HG03159 (cell line): ENCODE measurements at regions not wholly inside any gene's neighbourhood (a gene's known extent, or its start where the extent isn't known, plus 50 kb on each side); places are given as distances from the start of the nearest gene placed in this dataset.
"Not testable (repeated sequence)": the region's sequence is repeated elsewhere in the genome, so short reads cannot be mapped to it uniquely, and the experiment has no call there.

Experiments
- ATAC-seq: cut with Tn5 transposase; IDR thresholded peaks from one replicate; pipeline ENCODE4 v1.9.1; 2021; ENCODE audit warnings: mild to moderate bottlenecking, moderate library complexity; ENCODE audit not compliant: unreplicated experiment

DNA sequence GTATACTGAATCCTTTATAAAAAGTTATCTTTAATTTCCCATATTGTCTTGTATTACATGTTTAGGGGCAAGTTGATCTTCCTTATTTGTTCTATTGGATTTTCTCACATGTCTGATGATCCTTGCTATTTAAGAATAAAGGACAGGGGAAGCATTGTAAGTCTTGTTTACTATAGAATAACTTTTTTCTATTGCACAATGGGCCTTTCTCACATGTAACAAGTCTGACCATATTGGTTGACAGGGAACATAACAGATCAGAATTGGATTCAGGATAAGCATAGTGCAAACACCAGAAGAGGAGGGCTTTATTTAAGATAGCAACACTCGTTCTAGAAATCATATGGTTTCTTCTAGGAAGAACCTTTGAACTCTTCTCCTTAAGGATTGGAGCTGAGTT, 257.9 kb upstream of the RBMS3 start:
- ATAC-seq, result no peak

DNA sequence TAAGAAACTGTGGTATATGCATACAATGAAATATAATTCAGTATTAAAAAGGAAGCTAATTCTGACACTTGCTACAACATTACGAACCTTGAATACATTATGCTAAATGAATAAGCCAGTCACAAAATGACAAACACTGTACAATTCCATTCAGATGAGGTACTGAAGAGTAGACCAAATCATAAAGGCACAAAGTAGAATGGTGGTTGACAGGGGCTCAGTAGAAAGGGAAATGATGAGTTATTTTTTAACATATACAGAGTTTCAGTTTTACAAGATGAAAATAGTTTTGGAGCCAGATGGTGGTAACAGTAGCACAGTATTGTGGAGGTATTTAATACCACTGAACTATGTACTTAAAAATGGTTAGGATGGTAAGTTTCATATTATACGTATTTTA, 254.6 kb upstream of the RBMS3 start:
- ATAC-seq, result peak; percentile 99

DNA sequence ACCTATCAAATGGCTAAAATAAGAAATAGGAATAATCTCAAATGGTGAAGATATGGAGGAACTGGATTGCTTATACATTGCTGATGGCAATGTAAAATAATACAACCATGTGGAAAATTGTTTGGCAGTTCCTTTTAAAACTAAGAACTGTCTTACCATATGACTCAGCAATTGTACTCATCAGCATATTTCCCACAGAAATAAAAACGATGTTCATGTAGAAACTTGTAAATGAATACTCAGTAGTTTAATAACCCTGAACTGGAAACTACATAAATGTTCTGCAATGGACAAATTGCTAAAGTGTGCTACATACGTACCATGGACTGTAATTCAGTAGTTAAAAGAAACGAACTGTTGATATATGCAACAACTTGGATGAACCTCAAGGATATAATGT, 253.9 kb upstream of the RBMS3 start:
- peak; percentile 41 for ATAC-seq

DNA sequence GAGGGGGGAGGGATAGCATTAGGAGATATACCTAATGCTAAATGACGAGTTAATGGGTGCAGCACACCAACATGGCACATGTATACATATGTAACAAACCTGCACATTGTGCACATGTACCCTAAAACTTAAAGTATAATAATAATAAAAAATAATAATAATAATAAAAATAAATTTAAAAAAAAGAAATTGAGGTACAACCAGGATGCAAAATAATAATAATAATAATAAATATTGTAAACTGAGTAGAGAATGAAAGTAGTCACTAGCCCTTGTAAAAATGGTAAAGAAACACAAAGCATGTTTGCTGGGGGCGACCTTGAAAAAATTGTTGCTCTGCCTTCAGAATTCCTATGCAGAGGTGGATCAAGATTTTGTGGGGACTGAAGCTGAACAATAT, 249.7 kb upstream of the RBMS3 start:
- not testable (repeated sequence) for ATAC-seq

DNA sequence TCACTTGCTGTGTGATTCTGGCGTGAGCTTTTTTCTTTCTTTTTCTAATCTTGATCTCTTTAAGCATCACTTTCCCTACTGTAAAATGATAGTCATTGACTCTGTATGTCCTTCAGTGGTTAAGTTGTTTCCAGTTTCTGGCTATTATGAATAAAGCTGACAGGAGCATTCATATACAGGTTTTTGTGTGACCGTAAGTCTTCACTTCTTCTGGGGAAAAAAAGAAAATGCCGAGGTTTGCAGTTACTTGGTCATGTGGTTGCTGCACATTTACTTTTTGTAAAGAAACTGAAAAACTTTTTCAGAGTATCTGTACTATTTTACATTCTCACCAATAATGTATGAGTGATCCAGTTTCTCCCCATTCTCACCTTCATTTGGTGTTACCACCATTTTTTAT, 247.4 kb upstream of the RBMS3 start:
- no peak for ATAC-seq

DNA sequence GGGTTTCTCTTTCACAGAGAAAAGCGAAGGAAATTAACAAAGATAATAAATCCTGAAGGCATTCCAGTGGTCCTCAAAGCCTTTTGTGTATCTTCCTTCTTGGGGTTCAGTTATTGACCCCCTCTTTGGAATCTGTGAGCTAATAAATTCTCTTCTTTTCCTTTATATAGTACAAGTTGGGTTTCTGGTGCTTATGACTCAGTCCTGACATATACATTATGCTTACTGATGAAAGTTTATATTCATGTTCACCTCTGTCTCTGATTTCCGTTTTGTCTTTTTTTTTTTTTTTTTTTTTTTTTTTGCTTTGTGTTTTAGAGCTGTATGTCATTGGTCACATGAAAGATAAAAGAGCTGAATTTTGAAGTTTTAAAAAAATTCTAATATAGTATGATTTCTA, 230.7 kb upstream of the RBMS3 start:
- no peak for ATAC-seq

DNA sequence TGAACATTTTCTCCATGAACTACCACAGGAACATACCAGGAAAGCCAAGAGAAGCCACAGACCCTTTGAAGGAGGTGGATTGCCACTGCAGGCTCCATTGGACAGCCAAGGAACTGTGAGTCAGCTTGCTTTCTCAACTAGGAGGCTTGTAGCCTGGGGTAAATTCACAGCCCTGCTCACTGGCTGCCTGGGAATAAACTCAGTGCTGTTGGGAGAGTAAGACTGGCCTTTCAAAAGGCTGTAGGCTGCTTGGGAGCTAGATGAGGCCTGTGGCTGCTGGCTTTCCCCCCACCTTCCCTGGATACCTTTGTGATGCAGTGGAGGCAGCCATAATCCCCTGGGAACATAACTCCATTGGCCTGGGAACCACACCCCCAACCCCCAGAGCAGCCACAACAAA, 223.5 kb upstream of the RBMS3 start:
- no peak for ATAC-seq

DNA sequence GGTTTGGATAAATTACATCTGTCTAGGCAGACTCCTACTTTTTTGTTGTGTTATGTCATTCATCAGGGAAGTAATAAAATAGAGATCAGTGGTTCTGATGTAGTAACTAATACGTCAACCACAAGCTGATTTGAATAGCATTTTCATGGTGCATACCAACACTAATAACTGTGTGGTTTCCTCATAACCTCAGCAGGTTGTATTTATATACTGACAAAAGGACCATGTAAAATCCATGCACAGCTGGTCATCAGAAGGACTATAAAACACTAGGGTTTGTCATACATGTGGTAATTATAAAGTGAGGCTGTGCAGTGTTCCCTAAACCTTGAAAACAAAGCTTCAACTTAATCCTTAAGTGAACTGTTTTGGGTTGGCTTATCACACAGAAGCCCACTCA, 216.8 kb upstream of the RBMS3 start:
- no peak for ATAC-seq

DNA sequence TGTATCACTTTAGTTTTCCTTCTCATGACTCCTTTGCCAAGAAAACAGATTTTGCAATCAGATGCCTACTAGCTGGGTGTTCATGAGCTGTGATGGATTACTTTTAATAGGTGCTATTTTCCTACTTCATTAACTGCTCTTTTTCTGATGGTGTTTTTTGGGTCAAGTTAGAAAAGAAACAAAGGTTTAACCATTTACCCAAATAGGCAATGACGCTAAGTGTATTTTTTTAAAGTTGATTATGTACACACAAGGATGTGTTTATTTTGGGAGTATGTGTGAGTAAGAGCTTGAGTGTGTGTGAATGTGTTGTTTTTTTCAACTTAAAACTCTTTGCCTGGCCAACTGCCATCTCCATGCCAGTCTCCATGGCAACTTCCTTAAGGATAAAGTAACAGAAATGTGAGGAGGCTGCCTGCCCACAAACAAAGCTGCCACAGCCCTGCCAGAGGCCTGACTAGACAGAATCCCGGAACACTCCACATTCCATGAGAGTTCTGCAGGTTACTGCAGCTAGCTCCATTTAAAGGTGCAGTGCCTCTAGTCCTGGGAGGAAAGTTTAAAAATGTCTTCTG, 215.6 kb upstream of the RBMS3 start:
- ATAC-seq, result no peak

DNA sequence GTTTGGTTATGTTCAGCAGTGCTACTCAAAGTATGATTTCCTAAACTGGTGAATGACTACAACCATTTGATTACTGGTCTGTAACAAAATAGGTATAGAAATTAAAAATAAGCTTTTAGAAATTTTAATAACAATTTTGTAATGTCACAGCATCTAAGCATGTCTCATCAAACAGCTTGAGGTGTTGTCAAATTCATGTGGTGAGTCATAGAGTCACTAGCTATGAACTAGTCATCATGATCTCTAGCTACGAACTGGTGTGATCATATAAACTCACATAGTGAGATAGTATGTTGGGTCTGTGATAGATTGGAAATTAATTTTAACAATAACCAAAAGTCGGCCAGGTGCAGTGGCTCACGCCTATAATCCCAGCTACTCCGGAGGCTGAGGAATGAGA, 213.9 kb upstream of the RBMS3 start:
- no peak for ATAC-seq

DNA sequence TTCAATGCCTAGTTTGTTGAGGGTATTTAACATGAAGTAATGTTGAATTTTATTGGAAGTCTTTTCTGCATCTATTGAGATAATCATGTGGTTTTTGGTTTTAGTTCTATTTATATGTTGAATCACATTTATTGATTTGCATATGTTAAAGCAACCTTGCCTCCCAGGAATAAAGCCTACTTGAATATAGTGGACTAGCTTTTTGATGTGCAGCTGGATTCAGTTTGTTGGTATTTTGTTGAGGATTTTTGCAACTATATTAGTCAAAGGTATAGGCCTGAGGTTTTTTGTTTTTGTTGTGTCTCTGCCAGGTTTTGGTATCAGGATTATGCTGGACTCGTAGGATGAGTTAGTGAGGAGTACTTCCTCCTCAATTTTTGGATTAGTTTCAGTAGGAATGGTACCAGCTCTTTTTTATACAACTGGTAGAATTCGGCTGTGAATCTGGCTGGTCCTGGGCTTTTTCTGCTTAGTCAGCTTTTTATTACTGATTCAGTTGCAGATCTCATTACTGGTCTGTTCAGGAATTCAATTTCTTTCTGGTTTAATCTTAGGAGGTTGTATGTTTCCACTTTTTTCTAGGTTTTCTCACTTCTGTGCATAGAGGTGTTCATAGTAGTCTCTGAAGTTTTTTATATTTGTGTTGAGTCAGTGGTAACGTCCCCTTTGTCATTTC, 209.8 kb upstream of the RBMS3 start:
- ATAC-seq, result no peak

DNA sequence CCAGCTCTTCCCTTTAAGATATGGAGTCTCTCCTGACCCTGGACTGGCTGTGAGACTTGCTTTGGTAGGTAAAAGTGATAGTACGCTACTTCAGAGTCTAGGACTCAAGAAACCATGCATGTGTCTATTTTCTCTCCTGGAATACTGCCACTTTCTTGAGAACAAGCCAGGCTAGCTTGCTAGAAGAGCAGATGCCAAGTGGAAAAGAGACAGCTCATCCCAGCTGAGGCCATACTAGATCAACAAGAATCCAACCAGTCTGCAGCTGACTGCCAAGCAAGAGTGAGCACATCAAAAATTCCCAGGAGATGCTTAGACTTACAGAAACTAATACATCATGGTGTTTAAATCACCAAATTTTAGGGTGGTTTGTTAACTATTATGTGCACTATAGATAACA, 208.3 kb upstream of the RBMS3 start:
- no peak for ATAC-seq

DNA sequence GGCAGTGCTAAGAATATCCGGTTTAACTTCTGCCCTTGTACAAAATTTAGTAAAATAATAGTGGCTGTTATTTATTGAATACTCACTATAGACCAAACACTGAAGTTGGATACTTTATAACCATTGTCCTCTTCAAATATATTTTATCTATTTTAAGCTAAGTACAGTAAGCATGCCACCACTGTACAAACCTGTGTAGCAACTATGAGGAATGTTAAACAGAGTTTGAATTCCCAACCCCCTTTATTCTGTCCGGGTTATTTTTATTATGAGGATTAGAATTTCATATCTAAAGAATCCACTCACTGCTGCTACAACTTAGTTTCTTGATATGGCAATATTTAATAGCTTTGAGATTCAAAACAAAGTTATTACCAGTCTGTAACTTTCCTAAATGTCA, 203.5 kb upstream of the RBMS3 start:
- no peak for ATAC-seq

DNA sequence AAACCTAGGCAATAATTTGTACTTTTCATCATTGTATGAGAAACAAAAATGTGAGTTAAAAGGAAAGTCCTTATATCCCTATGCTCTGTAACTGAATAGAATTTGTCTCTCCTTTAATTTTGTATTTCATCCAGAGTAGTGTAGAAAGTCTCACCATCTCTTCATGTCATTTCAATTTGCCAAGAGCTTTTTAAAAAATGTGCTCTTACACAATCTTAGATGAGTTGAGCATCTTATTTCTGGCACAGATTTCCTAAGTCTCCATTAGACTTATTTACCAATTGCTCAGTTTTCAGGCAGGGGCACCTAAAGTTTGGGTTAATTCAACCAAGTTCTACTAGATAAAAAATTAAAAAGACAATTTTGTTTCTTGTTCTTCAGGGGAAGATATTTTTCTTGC, 201.5 kb upstream of the RBMS3 start:
- no peak for ATAC-seq

DNA sequence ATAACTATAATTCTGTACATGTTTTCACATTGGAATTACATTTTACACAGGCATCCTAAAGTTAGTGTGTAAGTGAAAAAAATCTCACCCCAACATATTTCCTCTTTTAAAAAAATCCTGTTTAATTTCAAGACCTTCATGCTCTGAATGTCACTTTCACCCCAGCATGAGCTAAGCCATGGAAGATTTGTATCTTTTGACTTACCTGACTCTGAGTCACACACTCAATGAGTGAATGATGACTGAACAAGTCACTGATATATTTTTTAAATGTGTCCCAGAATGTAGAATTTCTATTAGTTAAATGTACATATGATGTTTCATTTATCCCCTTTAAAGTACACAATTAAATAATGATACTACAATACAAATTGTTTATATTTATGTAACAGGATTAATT, 199.9 kb upstream of the RBMS3 start:
- ATAC-seq, result no peak

DNA sequence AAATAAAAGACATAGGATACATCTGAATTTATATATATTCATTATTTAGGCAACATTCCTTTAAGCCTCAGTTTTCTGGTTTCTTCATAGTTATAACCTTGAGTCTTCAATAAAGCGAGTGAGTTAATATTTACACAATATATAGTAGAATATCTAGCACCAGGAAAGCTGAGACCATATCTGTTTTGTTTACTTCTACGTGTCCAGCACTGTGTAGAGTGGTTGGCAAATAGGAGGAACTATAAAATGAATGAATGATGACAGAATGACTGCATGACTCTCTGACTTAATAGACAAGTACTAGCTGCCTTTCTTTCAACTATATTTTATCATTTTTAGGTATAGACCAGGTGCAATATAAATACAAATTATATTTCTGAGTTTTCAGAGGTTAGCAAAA, 197.8 kb upstream of the RBMS3 start:
- no peak for ATAC-seq

DNA sequence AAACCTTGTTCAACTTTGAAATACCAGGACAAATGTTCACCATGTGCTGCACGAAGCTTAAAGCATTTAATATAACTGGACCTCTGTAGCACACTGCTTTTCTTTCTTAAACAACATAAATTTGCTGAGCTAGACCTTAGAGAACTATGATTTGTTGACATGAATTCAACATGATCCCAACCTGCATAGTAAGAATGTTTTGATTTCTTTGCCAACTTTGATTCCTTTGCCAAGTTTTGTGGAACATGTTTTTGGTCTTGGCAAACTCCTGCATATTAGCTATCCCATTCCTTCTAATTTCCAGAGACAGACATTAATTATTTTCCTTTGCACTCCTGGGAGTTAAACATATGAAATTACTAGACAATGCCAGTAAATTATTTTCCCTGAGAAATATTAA, 197.2 kb upstream of the RBMS3 start:
- ATAC-seq, result no peak

DNA sequence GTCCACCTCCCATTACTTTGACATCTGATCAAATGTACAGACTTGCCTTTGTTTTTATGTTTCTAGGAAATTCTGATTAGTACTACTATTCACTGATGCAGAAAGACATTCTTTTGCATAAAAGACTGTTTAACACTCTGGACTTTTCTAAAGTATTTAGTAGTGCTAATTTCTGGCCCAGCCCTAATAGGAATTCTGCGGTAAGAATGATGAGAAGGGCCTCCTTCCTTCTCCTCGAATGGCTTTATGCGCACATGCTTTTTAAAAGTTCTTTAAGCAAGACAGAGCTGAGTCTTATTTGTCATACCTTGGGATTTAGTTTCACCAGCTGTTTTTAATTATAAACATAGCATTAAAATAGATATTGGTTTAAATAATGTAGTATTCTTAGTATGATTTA, 192.3 kb upstream of the RBMS3 start:
- ATAC-seq, result no peak

DNA sequence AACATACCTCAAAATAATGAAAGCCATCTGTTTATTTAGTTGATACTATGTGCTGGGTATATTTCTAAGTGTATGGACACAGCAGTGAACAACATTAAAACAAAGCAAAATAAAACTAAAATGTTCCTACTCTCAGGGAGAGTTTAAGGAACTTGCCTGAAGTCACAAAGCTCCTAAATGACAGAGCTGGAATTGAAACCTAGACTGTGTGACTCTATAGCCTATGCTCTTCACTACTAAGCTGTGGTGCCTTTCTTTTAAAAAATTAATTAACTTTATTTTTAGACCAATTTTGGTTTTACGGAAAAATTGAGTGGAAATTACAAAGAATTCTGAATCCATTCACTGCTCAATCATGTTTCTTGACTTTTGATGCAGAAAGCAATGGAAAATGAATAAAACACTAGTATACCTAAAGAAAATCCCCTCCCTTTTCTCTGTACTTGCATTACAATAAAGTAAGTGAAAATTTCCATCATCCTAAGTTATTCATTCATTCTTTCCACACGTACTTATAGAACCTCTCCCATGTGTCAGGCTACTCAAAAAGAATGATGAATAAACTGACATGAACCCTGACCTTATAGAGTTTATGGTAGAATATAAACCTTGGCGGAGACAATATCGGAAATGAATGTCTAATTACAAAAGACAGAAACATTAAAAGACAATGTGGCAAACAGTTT, 189.8 kb upstream of the RBMS3 start:
- ATAC-seq, result no peak

DNA sequence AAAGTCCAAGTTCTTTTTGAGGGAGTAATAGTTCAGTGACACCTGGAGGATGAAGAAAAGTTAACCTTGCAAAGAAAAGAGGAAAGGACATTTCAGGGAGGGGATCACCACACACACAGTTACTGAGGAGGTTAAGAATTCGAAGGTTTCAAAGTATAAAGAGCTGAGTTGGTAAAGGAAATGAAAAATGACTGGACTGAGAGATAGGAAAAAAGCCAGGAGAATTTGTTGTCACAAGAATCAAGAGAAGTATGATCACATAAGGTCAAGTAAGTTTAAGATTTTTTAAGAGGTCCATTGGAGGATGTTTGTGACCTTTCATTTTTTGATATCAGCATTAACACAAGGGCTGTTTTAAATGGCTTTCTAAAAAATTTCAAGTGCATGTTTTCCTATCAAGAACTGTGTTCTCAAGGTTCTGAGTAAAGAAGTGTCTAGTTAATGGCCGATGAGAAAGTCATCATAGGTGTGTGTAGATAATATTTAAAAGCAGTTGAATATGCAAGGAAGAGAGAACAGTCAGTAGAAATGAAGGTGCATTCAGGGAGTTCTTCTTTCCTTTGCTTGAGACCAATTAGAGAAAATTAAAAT, 189.2 kb upstream of the RBMS3 start:
- ATAC-seq, result no peak

DNA sequence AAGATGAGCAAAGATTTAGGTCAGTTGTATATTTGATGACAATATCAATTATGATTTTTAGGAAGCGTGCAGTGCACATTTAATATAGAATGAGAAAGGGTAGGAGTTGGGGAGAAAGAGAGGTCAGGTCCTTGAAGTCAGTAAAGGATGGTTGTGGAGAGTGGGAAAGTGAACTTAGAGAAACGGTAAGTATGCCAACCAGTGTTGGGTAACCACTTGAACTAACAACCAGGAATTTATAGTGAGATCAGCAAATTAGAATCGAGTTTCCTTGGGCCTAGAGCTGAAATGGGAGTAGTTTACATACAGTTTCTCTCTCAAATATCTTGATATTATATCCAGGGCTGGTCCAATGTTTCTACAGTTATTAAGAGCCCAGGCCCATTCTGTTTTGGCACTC, 188.5 kb upstream of the RBMS3 start:
- no peak for ATAC-seq

DNA sequence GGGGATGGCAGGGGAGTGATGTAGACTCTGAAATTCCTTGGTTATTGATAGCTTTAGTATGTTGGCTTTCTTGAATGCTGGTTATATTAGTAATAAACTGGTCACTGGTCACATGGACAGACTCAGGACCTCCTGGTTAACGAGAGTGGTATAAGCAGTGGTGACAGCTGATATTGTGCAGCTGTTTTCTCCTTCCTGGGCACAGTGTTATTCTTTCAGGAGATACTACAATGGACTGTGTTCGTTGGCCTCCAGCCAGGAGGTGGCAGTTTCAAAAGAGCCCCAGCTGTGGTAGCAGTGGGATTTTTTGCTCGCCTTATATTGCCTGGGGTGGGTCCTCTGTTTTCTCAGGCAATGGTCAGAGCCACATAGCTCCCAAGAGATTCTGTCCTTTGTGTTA, 181.6 kb upstream of the RBMS3 start:
- no peak for ATAC-seq
